ENCODE measurements at regions not wholly inside any gene's neighbourhood (a gene's known extent, or its start where the extent isn't known, plus 50 kb on each side); places are given as distances from the start of the nearest gene placed in this dataset.

GRCh38 chrY:21600170-21600569 lies 65.5 kb downstream of the RBMY1A1 start:
- DNase-seq, result no peak
- Histone ChIP-seq H3K4me2 (replicated peaks; ENCODE audit: extremely low read depth, low read length, poor library complexity, severe bottlenecking) (no peak overlapping the region), H3K27me3 (ENCODE audit: control insufficient read depth in 2 of 2, insufficient read depth in 2 of 2, low read length in 2 of 2) (no peaks in the 10 kb centered on the region), H2AFZ (ENCODE audit: insufficient read depth, low read depth, low read length, poor library complexity, severe bottlenecking) (no peak overlapping the region), H3K36me3 (replicated peaks in 1 of 2; ENCODE audit: control insufficient read depth in 1 of 2, insufficient read depth in 2 of 2, low read length in 2 of 2) (no peaks in the 10 kb centered on the region), H3K27ac (ENCODE audit: low read depth in 1 of 2, low read length in 2 of 2) (no peak overlapping the region), H4K20me1 (ENCODE audit: insufficient read depth, low read length) (no peaks in the 10 kb centered on the region), H3K9me3 (replicated peaks in 1 of 2; ENCODE audit: control insufficient read depth in 1 of 2, insufficient read depth in 1 of 2, low read length in 2 of 2) (no peaks in the 10 kb centered on the region), H3K4me3 (replicated peaks in 1 of 3; ENCODE audit: low read depth in 2 of 3, low read length in 3 of 3) (no peak overlapping the region), H3K4me1 (ENCODE audit: control insufficient read depth in 1 of 2, insufficient read depth in 2 of 2, low read length in 2 of 2) (no peaks in the 10 kb centered on the region), H3K79me2 (ENCODE audit: insufficient read depth, low read length) (no peaks in the 10 kb centered on the region), H3K9ac (ENCODE audit: insufficient read depth, low read length, poor library complexity, severe bottlenecking) (no peak overlapping the region)
- Mint-ChIP-seq H3K9me3 (peaks cover 0 to 3% (median 0%) of the 10 kb centered on the region in 7 donors), H3K27ac (no peak overlapping the region), H3K27me3 (ENCODE audit: low read depth in 3 of 3) (no peaks in the 10 kb centered on the region), H3K36me3 (no peaks in the 10 kb centered on the region), H3K4me1 (no peaks in the 10 kb centered on the region), H3K4me3 (no peak overlapping the region)
- TF ChIP-seq, protein P1, sequence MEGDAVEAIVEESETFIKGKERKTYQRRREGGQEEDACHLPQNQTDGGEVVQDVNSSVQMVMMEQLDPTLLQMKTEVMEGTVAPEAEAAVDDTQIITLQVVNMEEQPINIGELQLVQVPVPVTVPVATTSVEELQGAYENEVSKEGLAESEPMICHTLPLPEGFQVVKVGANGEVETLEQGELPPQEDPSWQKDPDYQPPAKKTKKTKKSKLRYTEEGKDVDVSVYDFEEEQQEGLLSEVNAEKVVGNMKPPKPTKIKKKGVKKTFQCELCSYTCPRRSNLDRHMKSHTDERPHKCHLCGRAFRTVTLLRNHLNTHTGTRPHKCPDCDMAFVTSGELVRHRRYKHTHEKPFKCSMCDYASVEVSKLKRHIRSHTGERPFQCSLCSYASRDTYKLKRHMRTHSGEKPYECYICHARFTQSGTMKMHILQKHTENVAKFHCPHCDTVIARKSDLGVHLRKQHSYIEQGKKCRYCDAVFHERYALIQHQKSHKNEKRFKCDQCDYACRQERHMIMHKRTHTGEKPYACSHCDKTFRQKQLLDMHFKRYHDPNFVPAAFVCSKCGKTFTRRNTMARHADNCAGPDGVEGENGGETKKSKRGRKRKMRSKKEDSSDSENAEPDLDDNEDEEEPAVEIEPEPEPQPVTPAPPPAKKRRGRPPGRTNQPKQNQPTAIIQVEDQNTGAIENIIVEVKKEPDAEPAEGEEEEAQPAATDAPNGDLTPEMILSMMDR (IDR thresholded peaks at IDR 0.05), result no peak
- WGBS (ENCODE audit: insufficient coverage), result no CpG with 5 or more reads among the region's 6 CpGs
- intact Hi-C loops (cut with micrococcal nuclease), result no loop called here

DNA sequence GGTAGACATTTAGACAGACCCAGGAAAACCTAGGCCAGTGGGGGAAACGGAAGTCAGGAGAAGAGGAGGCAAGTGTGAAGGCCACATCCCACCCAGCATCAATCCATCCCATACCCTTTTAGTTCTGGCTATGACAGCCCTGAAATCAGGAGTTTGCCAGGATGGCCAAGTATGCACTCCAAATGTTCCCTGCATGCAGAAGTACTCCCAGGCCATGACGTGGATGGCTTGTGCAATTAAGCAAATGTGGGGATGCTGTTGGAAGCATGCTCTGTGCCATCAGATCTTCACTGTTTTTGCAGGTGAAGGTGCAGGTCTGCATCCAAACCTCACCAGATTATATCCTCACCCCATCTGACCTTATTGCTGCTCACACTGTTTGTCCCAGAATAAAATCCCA lies 66.8 kb downstream of the RBMY1A1 start:
- H3K27ac Mint-ChIP-seq, result no peak overlapping the region
- Histone ChIP-seq H3K4me2 (replicated peaks; ENCODE audit: extremely low read depth, low read length, poor library complexity, severe bottlenecking) (no peak overlapping the region), H3K4me3 (replicated peaks in 1 of 3; ENCODE audit: low read depth in 2 of 3, low read length in 3 of 3) (no peak overlapping the region), H2AFZ (ENCODE audit: insufficient read depth, low read depth, low read length, poor library complexity, severe bottlenecking) (no peak overlapping the region), H3K4me1 (ENCODE audit: control insufficient read depth in 1 of 2, insufficient read depth in 2 of 2, low read length in 2 of 2) (no peaks in the 10 kb centered on the region), H3K9ac (ENCODE audit: insufficient read depth, low read length, poor library complexity, severe bottlenecking) (no peak overlapping the region), H3K27ac (ENCODE audit: low read depth in 1 of 2, low read length in 2 of 2) (no peak overlapping the region), H3K79me2 (ENCODE audit: insufficient read depth, low read length) (no peaks in the 10 kb centered on the region), H3K27me3 (ENCODE audit: control insufficient read depth in 2 of 2, insufficient read depth in 2 of 2, low read length in 2 of 2) (no peaks in the 10 kb centered on the region), H3K9me3 (replicated peaks in 1 of 2; ENCODE audit: control insufficient read depth in 1 of 2, insufficient read depth in 1 of 2, low read length in 2 of 2) (no peaks in the 10 kb centered on the region), H3K36me3 (replicated peaks in 1 of 2; ENCODE audit: control insufficient read depth in 1 of 2, insufficient read depth in 2 of 2, low read length in 2 of 2) (no peaks in the 10 kb centered on the region), H4K20me1 (ENCODE audit: insufficient read depth, low read length) (no peaks in the 10 kb centered on the region)
- peaks cover 0 to 4% (median 0%) of the 10 kb centered on the region in 7 donors for H3K9me3 Mint-ChIP-seq
- intact Hi-C loops (cut with micrococcal nuclease), result no loop called here
- H3K36me3 Mint-ChIP-seq, result no peaks in the 10 kb centered on the region
- DNase-seq, result no peak
- WGBS (ENCODE audit: insufficient coverage), result no CpG with 5 or more reads among the region's 2 CpGs
- H3K4me3 Mint-ChIP-seq, result no peak overlapping the region
- no peaks in the 10 kb centered on the region for H3K27me3 Mint-ChIP-seq (ENCODE audit: low read depth in 3 of 3)
- TF ChIP-seq, protein P1 (IDR thresholded peaks at IDR 0.05), result no peak
- no peaks in the 10 kb centered on the region for H3K4me1 Mint-ChIP-seq
